DOHH2 (cell line): ENCODE measurements at regions not wholly inside any gene's neighbourhood (a gene's known extent, or its start where the extent isn't known, plus 50 kb on each side); places are given as distances from the start of the nearest gene placed in this dataset.

ENCODE experiments used
- H3F3A ChIP-seq: fragments of 200-600 bp; sonication (generic), shearing (Covaris generic); 2 replicates; pipeline ENCODE4 v1.6.0; 2016; ENCODE audit warnings: antibody characterized with exemption, mild to moderate bottlenecking; ENCODE audit not compliant: control insufficient read depth, insufficient read depth
- H3K27ac ChIP-seq: fragments of 200-600 bp; sonication (generic); 2 replicates; pipeline ENCODE4 v1.5.1; 2014; ENCODE audit warnings: low read depth, mild to moderate bottlenecking, low read length, moderate library complexity
- H3K27me3 ChIP-seq: fragments of 200-600 bp; sonication (generic); 2 replicates; pipeline ENCODE4 v1.6.1; 2014; ENCODE audit warnings: mild to moderate bottlenecking, low read length, mixed read lengths; ENCODE audit not compliant: control insufficient read depth
- H3K36me3 ChIP-seq: fragments of 200-600 bp; sonication (generic); 2 replicates; pipeline ENCODE4 v1.6.1; 2014; ENCODE audit warnings: mild to moderate bottlenecking, low read length, moderate library complexity, mixed read lengths; ENCODE audit not compliant: control insufficient read depth
- H3K4me1 ChIP-seq: fragments of 200-600 bp; sonication (generic); 2 replicates; pipeline ENCODE4 v1.6.1; 2014; ENCODE audit warnings: mild to moderate bottlenecking, low read length, mixed read lengths; ENCODE audit not compliant: control insufficient read depth
- H3K4me2 ChIP-seq: fragments of 200-600 bp; sonication (generic); 2 replicates; pipeline ENCODE4 v1.6.0; 2014; ENCODE audit warnings: mild to moderate bottlenecking, low read length, moderate library complexity
- H3K4me3 ChIP-seq: fragments of 200-600 bp; sonication (generic); 2 replicates; pipeline ENCODE4 v1.5.1; 2014; ENCODE audit warnings: mild to moderate bottlenecking, low read length, mixed read lengths
- H3K79me2 ChIP-seq: fragments of 200-600 bp; sonication (generic); 2 replicates; pipeline ENCODE4 v1.6.1; 2014; ENCODE audit warnings: mild to moderate bottlenecking, low read length, mixed read lengths; ENCODE audit not compliant: control insufficient read depth
- H3K9me2 ChIP-seq: fragments of 200-600 bp; sonication (generic); replicated peaks from 2 replicates; pipeline ENCODE4 v1.6.1; 2014; ENCODE audit warnings: mild to moderate bottlenecking, low read length, mixed read lengths; ENCODE audit not compliant: control insufficient read depth
- H3K9me3 ChIP-seq: fragments of 200-600 bp; sonication (generic); 2 replicates; pipeline ENCODE4 v1.6.1; 2014; ENCODE audit warnings: antibody characterized with exemption, low read length, mixed read lengths; ENCODE audit not compliant: control insufficient read depth, insufficient read depth
- H4K20me1 ChIP-seq: fragments of 200-600 bp; sonication (generic); 2 replicates; pipeline ENCODE4 v1.6.0; 2014; ENCODE audit warnings: low read depth, mild to moderate bottlenecking, antibody characterized with exemption, low read length, moderate library complexity; ENCODE audit not compliant: control insufficient read depth, insufficient read depth
- CTCF ChIP-seq: fragments of 200-600 bp; sonication (generic); IDR thresholded peaks from one replicate; pipeline ENCODE4 v1.5.1; 2014; ENCODE audit warnings: antibody characterized with exemption, mild to moderate bottlenecking, low read depth, low read length; ENCODE audit not compliant: poor library complexity, severe bottlenecking
- EZH2phosphoT487 ChIP-seq: fragments of 200-600 bp; sonication (generic); IDR thresholded peaks from 2 replicates; pipeline ENCODE4 v1.6.1; 2017; ENCODE audit warnings: borderline replicate concordance, mild to moderate bottlenecking, antibody characterized with exemption, low read length, moderate library complexity, mixed read lengths

DNA sequence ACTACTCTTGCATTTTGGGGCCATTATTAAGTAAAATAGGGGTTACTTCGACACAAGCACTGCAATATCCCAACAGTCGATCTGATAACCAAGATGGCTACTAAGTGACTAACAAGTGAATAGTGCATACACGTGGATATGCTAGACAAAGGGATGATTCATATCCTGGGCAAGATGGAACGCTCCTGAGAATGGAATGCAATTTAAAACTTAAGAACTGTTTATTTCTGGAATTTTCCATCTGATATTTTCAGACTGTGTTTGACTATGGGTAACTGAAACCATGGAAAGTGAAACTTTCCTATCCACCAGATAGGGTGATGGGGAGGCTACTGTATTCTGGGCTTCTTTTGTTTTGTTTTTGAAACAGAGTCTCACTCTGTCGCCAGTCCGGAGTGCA is 66.5 kb downstream of the ILRUN start:
- TF ChIP-seq CTCF (no peak), EZH2phosphoT487 (no peak)
- 0 out of 2 replicates have a peak, but pooled peaks cover 3% of the 10 kb centered on the region for H3F3A ChIP-seq
- H3K27me3 ChIP-seq: no peaks in the 10 kb centered on the region
- no peaks in the 10 kb centered on the region for H4K20me1 ChIP-seq
- peaks cover 9% of the 10 kb centered on the region for H3K4me1 ChIP-seq
- no peaks in the 10 kb centered on the region for H3K9me3 ChIP-seq
- H3K79me2 ChIP-seq: peaks cover 18% of the 10 kb centered on the region
- no peak overlapping the region for H3K27ac ChIP-seq
- H3K4me2 ChIP-seq: no peak overlapping the region
- peaks cover 10% of the 10 kb centered on the region for H3K36me3 ChIP-seq
- H3K4me3 ChIP-seq: no peak overlapping the region
- H3K9me2 ChIP-seq: no peaks in the 10 kb centered on the region

GRCh38 chr6:34627296-34627695 is 69.3 kb downstream of the ILRUN start:
- H3K9me2 ChIP-seq: no peaks in the 10 kb centered on the region
- H3K79me2 ChIP-seq: peaks cover 15% of the 10 kb centered on the region
- H3F3A ChIP-seq: no peaks in the 10 kb centered on the region
- H3K36me3 ChIP-seq: peaks cover 7% of the 10 kb centered on the region
- H3K4me1 ChIP-seq: peaks cover 4% of the 10 kb centered on the region; the same call in 1 of the 2 replicates
- no peak overlapping the region for H3K4me2 ChIP-seq
- TF ChIP-seq CTCF (no peak), EZH2phosphoT487 (no peak)
- no peaks in the 10 kb centered on the region for H4K20me1 ChIP-seq
- no peak overlapping the region for H3K27ac ChIP-seq
- no peaks in the 10 kb centered on the region for H3K27me3 ChIP-seq
- no peaks in the 10 kb centered on the region for H3K9me3 ChIP-seq
- H3K4me3 ChIP-seq: no peak overlapping the region

DNA sequence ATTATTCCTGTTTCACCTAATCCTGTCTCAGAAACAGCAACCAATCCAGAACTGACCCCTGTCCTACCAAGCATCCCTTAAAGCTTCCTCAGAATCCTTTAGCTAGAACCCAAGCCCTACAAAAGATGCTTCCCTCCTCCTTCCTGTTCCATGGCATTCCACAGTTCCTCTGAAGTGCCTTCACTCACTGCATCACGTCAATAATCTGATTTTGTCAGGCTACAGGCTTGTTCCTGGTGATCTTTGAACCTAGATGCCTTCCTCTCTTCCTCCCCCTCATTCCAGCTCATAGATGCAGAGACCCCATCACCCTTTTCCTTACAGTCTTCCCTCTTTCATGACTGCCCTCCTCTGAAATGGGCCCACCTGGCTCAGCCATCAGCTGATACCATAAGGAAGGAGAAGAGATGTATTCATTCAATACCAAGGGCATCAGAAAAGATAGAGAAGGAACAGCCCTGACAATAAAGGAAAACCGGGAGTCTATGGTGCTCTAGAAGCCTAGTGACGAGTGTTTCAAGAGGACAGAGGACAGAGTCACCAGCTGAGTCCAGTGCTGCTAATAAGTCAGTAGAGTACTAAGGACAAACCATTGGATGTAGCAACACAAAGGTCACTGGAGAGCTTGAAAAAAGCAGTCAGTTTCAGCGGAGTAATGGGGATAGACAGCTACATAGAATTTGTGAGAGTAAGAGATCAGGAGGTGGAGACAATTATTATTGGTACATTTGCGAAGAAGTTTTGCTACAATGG is 62.5 kb upstream of the SPDEF start:
- Histone ChIP-seq H3F3A (no peaks in the 10 kb centered on the region; the same call in 1 of the 2 replicates), H3K9me3 (no peaks in the 10 kb centered on the region), H3K79me2 (peaks cover 26% of the 10 kb centered on the region), H3K4me2 (no peak overlapping the region), H3K27ac (no peak overlapping the region), H3K4me3 (no peak overlapping the region), H3K36me3 (peaks cover 13% of the 10 kb centered on the region; the same call in 1 of the 2 replicates), H4K20me1 (peaks cover 9% of the 10 kb centered on the region; the same call in 1 of the 2 replicates), H3K27me3 (no peaks in the 10 kb centered on the region), H3K9me2 (no peaks in the 10 kb centered on the region), H3K4me1 (peaks cover 4% of the 10 kb centered on the region; the same call in 1 of the 2 replicates)
- TF ChIP-seq EZH2phosphoT487 (no peak), CTCF (no peak)
